ENCODE measurements at regions not wholly inside any gene's neighbourhood (a gene's known extent, or its start where the extent isn't known, plus 50 kb on each side); places are given as distances from the start of the nearest gene placed in this dataset.
A peak's percentile ranks its signal among the peaks of the same experiment; 100 is the strongest.
"Not testable (repeated sequence)": the region's sequence is repeated elsewhere in the genome, so short reads cannot be mapped to it uniquely, and the experiment has no call there.

DNA sequence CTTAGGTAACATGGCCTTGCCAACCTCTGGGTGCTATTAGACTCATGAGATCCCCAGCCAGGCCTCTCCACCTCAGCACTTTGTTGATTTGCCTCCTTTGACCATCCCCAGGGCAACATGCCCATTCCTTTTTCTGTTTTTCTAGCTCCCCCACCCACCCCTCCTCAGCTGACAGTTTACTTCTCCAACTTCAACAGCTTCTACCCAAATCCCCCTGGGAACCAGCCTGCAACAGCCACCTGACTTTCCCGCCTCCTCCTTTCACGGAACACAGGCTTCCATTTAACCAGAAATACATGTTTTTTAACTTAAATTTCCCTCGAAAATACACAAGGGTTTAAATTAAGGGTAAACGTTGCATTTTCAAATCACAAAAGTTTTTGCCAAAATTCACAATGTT is 117.3 kb downstream of the DLEU7 start:
- DNase-seq = no peak

DNA sequence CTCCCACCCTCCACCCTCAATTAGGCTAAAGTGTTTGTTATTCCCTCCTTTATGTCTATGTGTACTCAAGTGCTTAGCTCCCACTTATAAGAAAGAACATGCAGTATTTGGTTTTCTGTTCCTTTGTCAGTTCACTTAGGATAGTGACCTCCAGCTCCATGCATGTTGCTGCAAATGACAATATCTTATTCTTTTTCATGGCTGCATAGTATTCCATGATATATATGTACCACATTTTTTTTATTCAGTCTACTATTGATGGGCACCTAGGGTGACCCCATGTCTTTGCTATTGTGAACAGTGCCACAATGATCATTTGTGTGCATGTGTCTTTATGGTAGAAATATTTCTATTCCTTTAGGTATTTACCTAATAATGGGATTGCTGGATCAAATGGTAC is 114.3 kb downstream of the DLEU7 start:
- DNase-seq = no peak

DNA sequence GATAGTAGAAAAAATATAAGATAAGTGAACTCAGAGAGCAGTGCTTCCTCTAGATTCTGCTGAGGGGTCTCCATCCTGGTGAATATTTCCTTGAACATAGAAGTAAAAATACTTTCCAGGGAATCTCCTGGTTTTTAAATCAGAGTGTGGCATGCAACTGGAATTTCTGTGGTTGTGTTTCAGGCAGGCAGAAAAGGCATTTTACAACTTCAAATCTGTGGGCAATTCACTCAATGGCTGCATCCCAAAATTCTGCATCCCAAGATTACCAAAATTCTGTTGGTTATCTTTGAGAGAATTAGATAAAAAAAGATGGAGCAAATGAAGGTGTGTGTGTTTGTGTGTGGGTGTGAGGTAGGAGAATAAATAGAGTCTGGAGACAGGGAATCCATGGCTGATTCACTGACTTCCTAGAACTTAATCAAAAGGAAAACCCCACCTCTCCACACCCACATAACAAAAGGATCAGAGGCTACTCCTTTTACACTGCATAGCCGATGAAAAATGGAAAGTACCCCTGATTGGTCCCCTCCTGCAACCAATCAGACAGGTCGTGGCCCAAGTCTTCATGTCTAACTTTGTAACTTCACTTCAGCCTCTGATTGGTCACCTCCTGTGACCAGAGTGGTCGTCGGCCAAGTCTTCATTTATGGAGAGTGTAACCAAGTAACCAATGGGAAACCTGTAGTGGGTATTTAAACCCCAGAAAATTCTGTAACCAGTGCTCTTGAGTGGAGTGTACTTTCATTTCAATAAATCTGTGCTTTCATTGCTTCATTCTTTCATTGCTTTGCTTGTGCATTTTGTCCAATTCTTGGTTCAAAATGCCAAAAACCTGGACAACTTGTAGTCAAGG is 112.8 kb downstream of the DLEU7 start:
- no peak for DNase-seq

DNA sequence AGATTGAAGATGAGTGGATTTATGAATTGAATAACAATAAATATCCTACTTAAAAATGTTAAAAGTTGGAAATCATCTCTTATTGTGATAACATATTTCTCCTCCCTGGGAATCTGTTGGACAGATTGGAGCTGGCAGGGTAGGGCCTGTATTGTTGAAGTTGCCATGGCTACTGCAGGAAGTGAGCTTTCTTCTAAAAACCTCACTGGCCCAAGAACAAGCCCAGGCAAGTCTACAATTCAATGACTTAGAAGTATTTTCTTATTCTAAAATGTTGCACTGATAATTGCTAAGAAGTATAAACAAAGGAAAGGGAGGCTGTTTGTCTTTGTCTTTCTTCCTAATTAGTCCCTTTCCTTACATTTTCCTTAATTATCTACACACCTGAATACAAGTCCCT is 112.1 kb downstream of the DLEU7 start:
- no peak for DNase-seq

DNA sequence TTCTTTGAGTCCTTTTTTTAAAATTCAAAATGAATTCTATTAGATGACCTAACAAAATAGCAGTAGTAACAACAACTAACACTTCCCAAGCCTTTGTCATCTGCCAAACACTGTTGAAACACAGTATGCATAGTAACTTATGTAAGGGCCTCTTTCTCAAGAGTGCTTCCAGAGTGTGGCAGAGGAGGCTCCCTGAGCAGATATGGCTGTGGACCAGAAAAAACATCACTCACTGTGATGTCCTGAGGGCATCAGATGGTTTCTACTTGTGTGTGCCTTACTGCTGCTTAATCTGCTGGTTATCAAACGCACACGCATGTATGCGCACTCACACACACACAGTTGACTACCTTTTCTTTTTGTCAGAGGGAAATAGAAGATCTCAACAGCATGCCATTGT is 110.8 kb downstream of the DLEU7 start:
- DNase-seq = no peak

DNA sequence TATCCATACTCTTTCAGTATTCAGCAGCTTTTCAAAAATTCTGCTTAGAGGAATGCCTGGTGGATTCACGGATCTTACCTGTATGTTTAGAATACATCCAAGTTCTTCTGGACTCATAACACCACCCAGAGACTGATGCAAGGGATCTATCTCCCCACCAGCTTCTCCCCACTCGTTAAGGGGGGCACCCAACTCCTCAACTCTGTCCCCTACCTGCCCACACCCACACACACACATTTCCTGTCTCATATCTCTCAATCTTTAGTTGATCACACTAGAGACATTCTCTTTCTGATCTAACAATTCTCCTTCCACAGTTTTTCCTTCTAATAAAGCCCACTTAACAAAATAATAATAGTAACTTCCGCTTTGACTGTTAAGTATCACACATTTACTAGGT is 110.1 kb downstream of the DLEU7 start:
- no peak for DNase-seq

DNA sequence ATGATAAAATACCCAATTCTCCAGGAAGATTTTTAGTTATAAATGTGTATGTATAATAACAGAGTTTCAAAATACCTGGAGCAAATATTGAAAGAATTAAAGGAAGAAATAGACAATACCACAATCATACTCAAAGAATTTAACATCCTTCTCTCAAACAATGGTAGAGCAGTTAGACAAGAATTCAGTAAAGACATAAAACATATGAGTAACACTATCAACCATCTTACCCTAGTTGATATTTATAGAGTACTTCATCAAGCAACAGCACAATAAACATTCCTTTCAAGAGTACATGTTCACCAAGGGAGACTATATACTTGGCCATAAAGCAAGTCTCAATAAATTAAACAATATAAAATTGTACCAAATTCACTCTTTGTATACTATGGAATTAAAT is 108.4 kb downstream of the DLEU7 start:
- no peak for DNase-seq

DNA sequence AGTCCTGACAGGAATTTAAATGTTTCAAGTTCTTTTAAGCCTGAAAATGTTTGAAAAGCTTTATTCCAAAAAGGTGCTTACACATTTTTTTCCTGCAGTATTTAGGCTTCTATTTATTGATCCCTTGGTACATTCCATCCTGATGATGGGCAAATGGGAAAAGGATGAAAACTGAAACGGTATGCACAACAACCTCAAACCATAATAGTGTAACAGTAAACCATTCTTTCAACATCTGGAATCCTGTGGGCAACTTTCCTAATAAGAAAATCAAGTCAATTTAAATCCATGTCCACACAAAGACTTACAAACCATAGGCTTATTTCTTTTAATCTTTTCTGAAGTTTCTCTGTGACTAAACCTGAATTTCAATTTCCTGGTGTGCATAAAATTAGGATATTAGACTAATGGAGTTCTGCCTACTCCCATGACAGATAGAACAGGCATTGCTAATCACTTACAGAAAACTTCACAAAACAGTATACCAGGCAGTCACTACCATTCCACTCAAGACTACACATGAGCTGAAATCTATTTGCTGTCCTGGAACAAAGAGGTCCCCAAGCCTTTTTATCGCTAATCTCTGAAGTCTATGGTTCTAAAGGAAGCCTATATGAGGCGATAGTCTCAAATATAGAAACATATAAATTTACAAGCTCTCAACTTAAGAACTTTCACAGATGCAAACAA is 103.3 kb downstream of the DLEU7 start:
- no peak for DNase-seq

DNA sequence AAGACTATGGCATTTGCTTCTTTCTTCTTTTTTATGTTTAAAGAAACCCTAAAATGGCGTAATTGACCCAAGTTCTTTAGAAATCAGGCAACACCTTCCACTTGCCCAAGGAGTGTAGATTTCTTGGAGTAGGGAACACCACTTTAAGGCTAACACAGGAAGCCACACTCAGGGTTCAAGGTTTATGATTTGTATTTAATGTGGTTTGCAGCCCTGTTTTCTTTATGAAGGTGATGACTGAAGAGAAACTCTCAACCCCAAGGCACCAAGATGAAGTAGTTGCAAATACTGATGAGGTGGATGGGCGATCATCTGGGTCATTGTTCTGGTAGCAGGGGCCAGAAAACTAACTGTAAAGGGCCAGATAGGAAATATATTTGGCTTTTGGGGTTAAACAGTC is 101.1 kb downstream of the DLEU7 start:
- DNase-seq = no peak

DNA sequence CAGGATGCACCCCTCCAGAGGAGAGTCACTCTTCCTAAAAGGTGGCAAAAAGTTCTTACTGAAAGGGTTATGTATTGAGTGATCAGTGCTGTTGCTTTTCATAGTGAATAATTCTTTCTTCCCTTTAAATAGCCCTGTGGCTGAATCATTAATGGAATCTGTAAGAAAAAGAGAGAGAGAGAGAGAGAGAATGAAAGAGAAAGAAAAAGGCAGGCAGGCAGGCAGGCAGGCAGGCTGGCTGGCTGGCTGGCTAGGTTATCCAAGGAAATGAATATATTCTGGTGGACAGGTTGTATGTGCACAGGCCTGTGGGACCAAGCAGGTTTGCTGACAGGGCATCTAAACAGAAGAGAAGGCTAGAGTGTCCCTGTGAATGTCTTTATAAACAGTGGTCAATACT is 100.5 kb downstream of the DLEU7 start:
- DNase-seq = no peak

DNA sequence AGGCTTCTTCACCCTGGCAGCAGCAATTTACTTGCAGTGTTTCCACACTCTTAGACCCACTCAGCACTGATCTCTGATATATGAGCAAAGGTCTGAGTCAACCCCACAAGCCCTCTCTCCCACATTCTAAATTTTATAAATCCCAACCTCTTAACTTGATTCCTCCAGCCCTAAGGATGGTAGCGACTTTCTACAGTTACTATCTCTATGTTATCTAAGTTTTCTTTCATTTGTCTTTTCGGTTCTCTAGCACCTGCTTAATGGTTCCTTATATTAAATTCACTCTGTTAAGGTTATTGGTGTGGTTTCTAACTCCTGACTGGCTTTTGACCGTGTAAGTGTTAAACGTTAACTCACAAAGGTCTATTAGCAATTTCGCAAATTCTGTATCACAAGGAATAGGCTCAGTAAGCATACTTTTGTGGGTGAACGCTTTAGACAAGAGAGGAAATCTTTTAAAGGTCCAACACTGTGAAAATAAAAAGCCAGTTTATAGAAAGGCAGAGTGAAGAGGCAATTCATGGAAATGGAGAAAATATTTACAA is 99.3 kb downstream of the DLEU7 start:
- DNase-seq = no peak

DNA sequence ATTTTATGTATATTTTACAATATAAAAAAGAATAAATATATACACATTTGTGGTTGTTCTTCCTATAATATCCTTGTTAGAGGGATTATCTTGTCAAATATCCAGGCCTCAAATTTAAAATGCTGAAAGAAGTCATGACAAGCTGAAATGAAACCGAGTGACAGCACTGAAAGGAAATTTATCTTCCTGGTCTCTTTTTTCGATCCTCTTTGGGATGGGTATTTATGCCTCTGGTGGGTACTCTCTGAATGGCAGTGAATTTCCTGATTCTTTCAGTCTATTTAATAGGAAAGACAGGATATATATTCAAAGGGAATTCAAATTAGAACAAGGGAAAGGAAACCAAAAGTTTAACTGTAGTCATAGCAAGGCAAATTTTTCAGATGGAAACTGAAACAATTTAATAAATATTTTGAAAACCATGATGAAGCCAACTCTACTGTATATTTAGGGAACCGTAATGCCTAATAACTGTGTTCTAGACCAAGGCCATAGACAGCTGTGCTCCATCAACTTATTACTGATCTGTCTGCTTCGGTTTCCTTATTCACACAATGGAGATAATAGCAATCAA is 97.9 kb downstream of the DLEU7 start:
- no peak for DNase-seq

DNA sequence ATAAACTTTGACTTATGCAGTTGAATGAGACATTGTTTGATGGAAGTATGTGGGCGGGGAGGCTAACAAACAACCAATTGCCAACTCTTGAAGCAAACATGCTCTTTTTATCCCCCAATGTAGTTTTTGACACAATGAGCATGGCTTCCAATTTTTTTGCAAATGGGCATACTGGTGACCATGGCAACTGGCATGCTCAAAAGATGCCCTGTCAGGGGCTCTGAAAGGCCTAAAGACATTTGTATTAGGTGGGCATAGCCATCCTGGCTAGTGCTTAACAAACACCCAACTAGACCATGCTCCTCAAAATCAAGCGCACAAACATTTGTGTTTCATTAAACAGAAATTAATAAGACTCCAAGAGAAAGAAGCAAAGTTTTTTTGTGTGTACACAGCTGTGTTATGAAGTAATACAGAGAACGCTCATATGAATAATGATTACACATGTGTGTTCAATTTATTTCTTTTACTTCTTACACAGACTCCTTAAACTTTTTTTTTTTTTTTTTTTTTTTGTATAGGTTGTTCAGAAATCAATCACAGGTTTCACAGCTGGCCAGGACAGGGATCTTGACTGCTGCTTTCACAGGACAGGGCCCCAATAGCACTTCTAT is 95.6 kb downstream of the DLEU7 start:
- no peak for DNase-seq

DNA sequence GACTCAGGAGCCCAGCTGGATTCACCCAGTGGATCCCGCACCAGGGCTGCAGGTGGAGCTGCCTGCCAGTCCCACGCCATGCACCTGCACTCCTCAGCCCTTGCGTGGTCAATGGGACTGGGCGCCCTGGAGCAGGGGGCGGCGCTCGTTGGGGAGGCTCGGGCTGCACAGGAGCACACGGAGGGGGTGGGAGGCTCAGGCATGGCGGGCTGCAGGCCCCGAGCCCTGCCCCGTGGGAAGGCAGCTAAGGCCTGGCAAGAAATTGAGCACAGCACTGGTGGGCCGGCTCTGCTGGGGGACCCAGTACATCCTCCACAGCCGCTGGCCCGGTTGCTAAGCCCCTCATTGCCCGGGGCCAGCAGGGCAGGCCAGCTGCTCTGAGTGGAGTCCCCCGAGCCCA is 90.3 kb downstream of the DLEU7 start:
- DNase-seq = not testable (repeated sequence)

DNA sequence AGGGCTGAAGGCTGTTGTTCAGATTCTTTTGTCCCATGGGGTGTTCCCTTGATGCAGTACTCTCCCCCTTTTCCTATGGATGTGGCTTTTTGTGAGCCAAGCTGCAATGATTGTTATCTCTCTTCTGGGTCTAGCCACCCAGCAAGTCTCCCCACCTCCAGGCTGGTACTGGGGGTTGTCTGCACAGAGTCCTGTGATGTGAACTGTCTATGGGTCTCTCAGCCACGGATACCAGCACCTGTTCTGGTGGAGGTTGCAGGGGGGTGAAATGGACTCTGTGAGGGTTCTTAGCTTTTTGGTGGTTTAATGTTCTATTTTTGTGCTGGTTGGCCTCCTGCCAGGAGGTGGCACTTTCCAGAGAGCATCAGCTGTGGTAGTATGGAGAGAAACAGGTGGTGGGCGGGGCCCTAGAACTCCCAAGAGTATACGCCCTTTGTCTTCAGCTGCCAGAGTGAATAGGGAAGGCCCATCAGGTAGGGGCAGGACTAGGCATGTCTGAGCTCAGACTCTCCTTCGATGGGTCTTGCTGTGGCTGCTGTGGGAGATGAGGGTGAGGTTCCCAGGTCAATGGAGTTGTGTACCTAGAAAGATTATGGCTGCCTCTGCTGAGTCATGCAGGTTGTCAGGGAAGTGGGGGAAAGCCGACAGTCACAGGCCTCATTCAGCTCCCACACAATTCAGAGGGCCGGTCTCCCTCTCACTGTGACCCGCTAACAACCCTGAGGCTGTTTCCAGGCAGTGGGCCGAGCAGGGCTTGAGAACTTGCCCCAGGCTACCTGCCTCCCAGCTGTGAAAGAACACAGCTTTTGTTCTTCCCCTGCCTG is 87.4 kb downstream of the DLEU7 start:
- DNase-seq = peak; percentile 77

DNA sequence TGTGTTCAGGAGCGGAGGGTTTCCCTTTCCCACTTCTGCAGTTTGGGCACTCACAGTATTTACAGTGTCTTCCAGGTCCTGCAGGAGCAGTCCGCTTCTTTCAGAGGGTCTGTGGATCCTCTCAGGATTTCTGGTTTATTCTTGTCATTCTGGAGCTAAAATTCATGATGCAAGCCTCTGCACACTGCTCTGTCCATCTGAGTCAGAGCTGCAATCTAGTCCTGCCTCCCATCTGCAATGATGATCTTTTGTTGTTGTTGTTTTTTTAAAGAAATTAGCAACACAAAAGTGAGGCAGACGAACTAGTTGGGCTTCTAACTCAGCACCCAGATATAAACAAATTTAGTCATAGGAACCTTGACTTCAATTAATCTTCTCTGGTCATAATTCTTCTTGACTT is 86.5 kb downstream of the DLEU7 start:
- DNase-seq = no peak

DNA sequence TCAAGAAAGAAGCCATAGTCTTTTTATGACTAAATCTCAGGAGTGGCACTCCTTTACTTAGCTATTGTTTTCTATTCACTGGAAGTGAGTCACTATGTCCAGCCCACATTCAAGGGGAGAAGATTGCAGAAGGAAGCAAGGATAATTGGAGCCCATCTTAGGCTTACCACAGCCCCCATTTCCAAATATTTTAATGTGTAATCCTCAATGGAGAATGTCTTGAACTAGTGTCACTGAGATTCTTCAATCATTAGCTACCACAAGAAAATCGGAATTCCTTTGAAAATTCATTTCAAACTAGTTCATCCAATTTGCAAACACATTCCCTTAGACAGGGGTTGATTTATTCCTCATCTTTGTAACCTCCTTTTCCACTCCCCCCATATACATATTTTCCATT is 84.7 kb downstream of the DLEU7 start:
- no peak for DNase-seq

DNA sequence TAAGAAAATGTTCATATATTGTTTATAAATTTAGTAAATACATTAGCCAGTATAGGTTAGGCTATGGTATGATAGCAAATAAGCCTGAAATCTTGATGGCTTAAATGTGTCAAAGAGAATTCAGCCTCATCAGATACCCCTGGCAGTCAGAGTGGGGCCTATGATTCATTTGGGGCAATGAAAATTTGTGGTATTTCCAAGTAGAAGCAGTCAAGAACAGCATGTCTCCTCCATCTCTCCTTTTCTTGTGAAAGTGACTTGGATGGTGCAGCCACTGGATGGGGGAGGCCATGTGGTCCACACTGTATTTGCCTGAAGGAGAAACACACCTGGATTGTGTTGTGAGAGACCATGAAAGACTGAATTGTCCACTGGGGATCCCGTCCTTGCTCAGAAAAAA is 82.7 kb downstream of the DLEU7 start:
- DNase-seq = no peak

DNA sequence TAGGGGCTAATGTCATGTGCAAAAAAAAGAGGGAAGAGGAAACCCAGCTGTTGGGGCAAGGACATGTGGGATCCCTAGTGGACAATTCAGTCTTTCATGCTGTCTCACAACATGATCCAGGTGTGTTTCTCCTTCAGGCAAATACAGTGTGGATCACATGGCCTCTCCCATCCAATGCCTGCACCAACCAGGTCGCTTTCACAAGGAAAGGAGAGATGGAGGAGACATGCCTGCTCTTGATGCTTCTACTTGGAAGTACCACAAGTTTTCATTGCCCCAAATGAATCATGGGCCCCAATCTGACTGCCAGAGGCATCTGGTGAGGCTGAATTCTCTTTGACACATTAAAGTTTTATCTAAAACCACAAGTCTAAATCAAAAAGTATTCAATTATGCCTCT is 82.1 kb downstream of the DLEU7 start:
- DNase-seq = no peak

DNA sequence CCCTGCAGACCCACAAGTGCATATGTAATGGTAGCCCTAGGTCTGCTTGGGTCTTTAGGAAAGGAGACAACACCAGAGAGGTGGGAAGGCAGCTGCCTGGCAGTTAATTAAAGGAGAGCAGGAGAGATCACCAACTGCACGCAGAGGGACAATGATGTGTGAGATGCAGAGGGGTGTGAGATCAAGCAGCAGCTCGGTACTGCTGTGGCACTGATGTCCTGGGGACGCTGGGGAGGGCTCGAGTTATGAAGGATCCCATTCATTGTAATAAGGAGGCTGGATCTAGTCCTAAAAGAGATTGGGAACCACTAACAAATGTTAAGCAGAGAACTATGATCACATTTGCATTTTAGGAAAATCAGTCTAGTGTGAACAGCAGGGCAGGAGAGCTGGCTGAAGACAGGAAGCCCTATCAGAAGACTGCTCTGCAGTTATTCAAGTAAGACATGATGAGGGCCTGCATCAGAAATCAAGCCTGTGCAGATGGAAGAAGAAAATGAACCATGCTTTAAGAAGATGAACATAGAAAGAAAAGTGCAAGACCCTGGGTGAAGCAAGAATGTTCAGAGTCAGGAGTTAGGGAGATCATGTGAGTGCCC is 80.4 kb downstream of the DLEU7 start:
- no peak for DNase-seq

DNA sequence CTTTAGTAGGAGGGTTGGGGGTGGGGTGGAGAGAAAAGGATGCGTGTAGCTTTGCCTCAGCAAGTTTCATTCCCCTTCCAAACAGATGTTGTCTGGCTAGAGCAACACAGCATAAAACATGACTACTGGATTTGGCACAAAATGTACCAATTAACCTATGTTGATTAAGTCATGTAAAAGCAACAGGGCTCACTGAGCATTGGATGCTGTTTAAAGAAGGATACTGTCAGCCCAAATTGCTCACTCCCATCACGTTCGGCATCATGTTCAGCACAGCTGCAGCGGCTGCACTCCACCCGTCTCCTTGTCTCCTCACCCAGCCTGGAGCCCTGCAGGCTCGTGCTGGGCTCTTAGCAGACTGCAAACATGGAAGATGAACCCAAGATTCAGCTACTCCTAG is 77.5 kb downstream of the DLEU7 start:
- DNase-seq = peak; percentile 35

DNA sequence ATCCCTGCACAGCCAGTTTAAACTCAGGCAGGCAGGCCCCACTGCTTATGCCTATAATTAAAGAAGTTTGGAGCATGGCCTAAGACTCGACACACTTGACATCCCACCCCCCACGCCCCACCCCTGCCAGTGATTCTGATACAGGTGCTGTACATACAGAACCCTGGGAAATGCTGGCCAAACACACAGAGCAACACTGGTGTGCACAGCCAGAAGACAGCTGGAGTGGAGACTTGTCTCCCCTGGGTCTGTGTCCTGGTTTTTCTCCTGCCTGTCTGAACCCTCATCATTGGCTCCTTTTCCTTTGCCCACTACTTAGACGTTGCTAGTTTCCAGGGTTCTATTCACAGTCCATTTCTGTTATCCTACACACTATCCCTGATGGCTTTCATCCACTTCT is 76.8 kb downstream of the DLEU7 start:
- DNase-seq = no peak
